Endothelial cell of umbilical vein (primary cell): ENCODE measurements at regions not wholly inside any gene's neighbourhood (a gene's known extent, or its start where the extent isn't known, plus 50 kb on each side); places are given as distances from the start of the nearest gene placed in this dataset.

Source experiments
- BruUV-seq: library from RNA; stranded (reverse); fragments of 400-500 nt; replicated peaks from 2 replicates; lab custom pipeline; 2021; lab: Mats Ljungman, UMichigan
- CTCF ChIA-PET: fragments of 300-600, 350-600 bp; sonication (Branson Sonifier 250); formaldehyde crosslinking; loops from one replicate; lab custom pipeline; 2021; ENCODE audit warnings: antibody characterized with exemption, inconsistent platforms; lab: Charles Lee
- POLR2A ChIA-PET: fragments of 300-600, 350-600 bp; sonication (Branson Sonifier 250); formaldehyde crosslinking; loops from one replicate; lab custom pipeline; 2021; ENCODE audit warnings: antibody characterized with exemption, inconsistent platforms; lab: Charles Lee
- DNase-seq: peaks from one replicate; pipeline ENCODE4 v3.0.0-alpha.2; 2011; ENCODE audit warnings: low read depth, low spot score
- FAIRE-seq: peaks from 2 replicates; lab custom pipeline; 2011; peaks lifted over from hg19 to GRCh38; lab: Jason Lieb, UNC
- H2AFZ ChIP-seq: 2 replicates; pipeline ENCODE4 v1.6.0; 2012; ENCODE audit warnings: low read depth, low read length, control low read depth, inconsistent platforms
- H3K27ac ChIP-seq: 2 replicates; pipeline ENCODE4 v1.5.1; 2011; ENCODE audit warnings: low read depth, mild to moderate bottlenecking, control low read depth, low read length, moderate library complexity; ENCODE audit not compliant: insufficient read depth
- H3K27me3 ChIP-seq, 2 experiments: 2 replicates each; pipeline versions ENCODE4 v1.6.0 to v1.6.1; 2011; ENCODE audit warnings: low read length in 2 of 2, mixed read lengths in 1 of 2; ENCODE audit not compliant: control insufficient read depth in 2 of 2, insufficient read depth in 2 of 2
- H3K36me3 ChIP-seq, 2 experiments: 2 replicates in 1 of 2; 3 replicates in 1 of 2; pipeline ENCODE4 v1.5.1; 2011; ENCODE audit warnings: low read length in 2 of 2, mild to moderate bottlenecking in 1 of 2, moderate library complexity in 1 of 2; ENCODE audit not compliant: control insufficient read depth in 2 of 2, insufficient read depth in 2 of 2; ENCODE audit errors: extremely low read depth in 1 of 2
- H3K4me1 ChIP-seq: 3 replicates; pipeline ENCODE4 v1.5.1; 2011; ENCODE audit warnings: mild to moderate bottlenecking, low read length; ENCODE audit not compliant: control insufficient read depth, insufficient read depth; ENCODE audit errors: extremely low read depth
- H3K4me2 ChIP-seq: 2 replicates; pipeline ENCODE4 v1.6.1; 2011; ENCODE audit warnings: low read length, control low read depth, mixed read lengths; ENCODE audit not compliant: insufficient read depth
- H3K4me3 ChIP-seq, 3 experiments: fragments of 200-600 bp in 1 of 3; sonication (generic), shearing (Covaris generic) in 1 of 3; replicated peaks in 1 of 3; 2 replicates each; pipeline ENCODE4 v1.5.1; 2011 to 2016; ENCODE audit warnings: control low read depth in 3 of 3, low read length in 3 of 3, mild to moderate bottlenecking in 2 of 3, inconsistent platforms in 1 of 3, low read depth in 1 of 3, moderate library complexity in 1 of 3; ENCODE audit not compliant: insufficient read depth in 1 of 3
- H3K79me2 ChIP-seq: 2 replicates; pipeline ENCODE4 v1.6.0; 2012; ENCODE audit warnings: low read length, inconsistent platforms; ENCODE audit not compliant: control insufficient read depth, insufficient read depth
- H3K9ac ChIP-seq: replicated peaks from 2 replicates; pipeline ENCODE3; 2011; ENCODE audit warnings: low read length, control low read depth; ENCODE audit not compliant: insufficient read depth; ENCODE audit errors: extremely low read depth
- H3K9me1 ChIP-seq: replicated peaks from 3 replicates; pipeline ENCODE4 v1.6.0; 2011; ENCODE audit warnings: mild to moderate bottlenecking, low read length; ENCODE audit not compliant: control insufficient read depth, insufficient read depth; ENCODE audit errors: extremely low read depth
- H3K9me3 ChIP-seq: replicated peaks from 2 replicates; pipeline ENCODE4 v1.5.1; 2012; ENCODE audit warnings: low read length, inconsistent platforms; ENCODE audit not compliant: control insufficient read depth, insufficient read depth
- H4K20me1 ChIP-seq: replicated peaks from 2 replicates; pipeline ENCODE3; 2011; ENCODE audit warnings: mild to moderate bottlenecking, low read length; ENCODE audit not compliant: control insufficient read depth, insufficient read depth; ENCODE audit errors: extremely low read depth
- EZH2 ChIP-seq: IDR thresholded peaks from 2 replicates; pipeline ENCODE4 v1.6.1; 2012; ENCODE audit warnings: borderline replicate concordance, low read depth, mild to moderate bottlenecking, moderate library complexity, low read length, inconsistent platforms; ENCODE audit not compliant: severe bottlenecking
- FOS ChIP-seq: IDR thresholded peaks from 2 replicates; pipeline ENCODE4 v1.6.1; 2011; ENCODE audit warnings: mild to moderate bottlenecking, low read length, moderate library complexity, borderline replicate concordance; ENCODE audit not compliant: insufficient read depth
- GATA2 ChIP-seq: IDR thresholded peaks from 2 replicates; pipeline ENCODE4 v1.7.0; 2011; ENCODE audit warnings: low read depth, mild to moderate bottlenecking, moderate library complexity, mixed read lengths, low read length; ENCODE audit not compliant: insufficient read length, insufficient read depth
- JUN ChIP-seq: IDR thresholded peaks from 2 replicates; pipeline ENCODE4 v1.6.1; 2011; ENCODE audit warnings: borderline replicate concordance, low read depth; ENCODE audit not compliant: insufficient read length, insufficient read depth
- MYC ChIP-seq: IDR thresholded peaks from one replicate; pipeline ENCODE4 v1.6.1; 2011; ENCODE audit warnings: mild to moderate bottlenecking, low read depth, low read length
- POLR2A ChIP-seq: IDR thresholded peaks from 2 replicates; pipeline ENCODE4 v1.6.1; 2012; ENCODE audit warnings: low read depth, mild to moderate bottlenecking, control low read depth, low read length
- POLR2AphosphoS5 ChIP-seq: IDR thresholded peaks from 2 replicates; pipeline ENCODE4 v1.6.1; 2012; ENCODE audit warnings: low read depth, mild to moderate bottlenecking, control low read depth, low read length, moderate library complexity; ENCODE audit not compliant: insufficient read depth
- dilution Hi-C: fragments of 300-500 bp; cut with MboI; formaldehyde crosslinking; loops from one replicate; pipeline ENCODE4 v1.15.0; 2019; ENCODE audit warnings: low sequenced_read_pairs; ENCODE audit not compliant: extremely low pct_ligation_motif_present
- intact Hi-C: fragments of 100-400 bp; cut with micrococcal nuclease; formaldehyde crosslinking; loops from one replicate; pipeline ENCODE4 v1.10.0; 2022
- TF ChIP-seq, protein P1 (sequence below): IDR thresholded peaks from 2 replicates; pipeline ENCODE4 v1.6.1; 2011; ENCODE audit not compliant: insufficient read depth, insufficient read length
- TF ChIP-seq, protein P2 (sequence below), 2 donors: IDR thresholded peaks; 1 replicate in 1 of 2; 2 replicates in 1 of 2; pipeline ENCODE4 v1.5.1; 2011; ENCODE audit warnings: low read length in 2 of 2, mild to moderate bottlenecking in 2 of 2, moderate library complexity in 2 of 2, control low read depth in 1 of 2, inconsistent platforms in 1 of 2, low read depth in 1 of 2; ENCODE audit not compliant: insufficient read depth in 1 of 2; ENCODE audit errors: extremely low read depth in 1 of 2

DNA sequence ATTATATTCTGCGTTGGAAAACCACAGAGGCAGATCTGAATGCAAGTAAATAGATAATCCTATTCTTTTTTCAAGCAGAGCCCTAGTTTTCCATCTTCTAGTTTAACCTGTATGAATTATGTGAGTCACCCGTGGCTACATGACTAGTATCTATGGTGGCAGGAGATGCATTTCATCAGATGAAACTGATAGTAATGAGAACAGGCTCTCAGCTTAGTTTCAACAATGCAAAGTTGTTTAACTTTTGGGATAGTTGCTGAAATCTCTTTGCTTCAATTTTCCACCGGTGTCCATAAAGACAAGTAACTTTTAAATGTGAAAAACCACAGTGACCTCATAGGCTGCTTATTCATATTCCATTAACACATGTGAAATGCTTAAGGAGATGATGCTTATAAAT is 1317.4 kb upstream of the TENM3 start:
- Histone ChIP-seq H3K4me3 (no peak overlapping the region), H3K4me2 (no peak overlapping the region), H3K27ac (no peak overlapping the region), H3K9ac (no peak overlapping the region), H3K79me2 (no peaks in the 10 kb centered on the region), H4K20me1 (no peaks in the 10 kb centered on the region), H2AFZ (no peak overlapping the region), H3K4me1 (no peaks in the 10 kb centered on the region), H3K27me3 (no peaks in the 10 kb centered on the region), H3K36me3 (no peaks in the 10 kb centered on the region), H3K9me3 (peaks cover 2% of the 10 kb centered on the region), H3K9me1 (no peaks in the 10 kb centered on the region)
- intact Hi-C loops (no loop called here), dilution Hi-C loops (no loop called here)
- TF ChIP-seq EZH2 (no peak), POLR2AphosphoS5 (no peak), GATA2 (no peak), JUN (no peak), POLR2A (no peak), MYC (no peak), FOS (no peak)
- TF ChIP-seq, protein P1, sequence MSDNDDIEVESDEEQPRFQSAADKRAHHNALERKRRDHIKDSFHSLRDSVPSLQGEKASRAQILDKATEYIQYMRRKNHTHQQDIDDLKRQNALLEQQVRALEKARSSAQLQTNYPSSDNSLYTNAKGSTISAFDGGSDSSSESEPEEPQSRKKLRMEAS: no peak
- TF ChIP-seq, protein P2, sequence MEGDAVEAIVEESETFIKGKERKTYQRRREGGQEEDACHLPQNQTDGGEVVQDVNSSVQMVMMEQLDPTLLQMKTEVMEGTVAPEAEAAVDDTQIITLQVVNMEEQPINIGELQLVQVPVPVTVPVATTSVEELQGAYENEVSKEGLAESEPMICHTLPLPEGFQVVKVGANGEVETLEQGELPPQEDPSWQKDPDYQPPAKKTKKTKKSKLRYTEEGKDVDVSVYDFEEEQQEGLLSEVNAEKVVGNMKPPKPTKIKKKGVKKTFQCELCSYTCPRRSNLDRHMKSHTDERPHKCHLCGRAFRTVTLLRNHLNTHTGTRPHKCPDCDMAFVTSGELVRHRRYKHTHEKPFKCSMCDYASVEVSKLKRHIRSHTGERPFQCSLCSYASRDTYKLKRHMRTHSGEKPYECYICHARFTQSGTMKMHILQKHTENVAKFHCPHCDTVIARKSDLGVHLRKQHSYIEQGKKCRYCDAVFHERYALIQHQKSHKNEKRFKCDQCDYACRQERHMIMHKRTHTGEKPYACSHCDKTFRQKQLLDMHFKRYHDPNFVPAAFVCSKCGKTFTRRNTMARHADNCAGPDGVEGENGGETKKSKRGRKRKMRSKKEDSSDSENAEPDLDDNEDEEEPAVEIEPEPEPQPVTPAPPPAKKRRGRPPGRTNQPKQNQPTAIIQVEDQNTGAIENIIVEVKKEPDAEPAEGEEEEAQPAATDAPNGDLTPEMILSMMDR (IDR thresholded peaks at IDR 0.05; ENCODE audit: extremely low read depth in 1 of 2, insufficient read depth in 1 of 2, low read depth in 1 of 2, low read length in 2 of 2): no peak
- ChIA-PET POLR2A (no interaction called here), CTCF (no interaction called here)
- DNase-seq: no peak
- no peak for FAIRE-seq
- no TSS peak for BruUV-seq
